Nephron progenitor cell (in vitro differentiated cells): ENCODE measurements at regions not wholly inside any gene's neighbourhood (a gene's known extent, or its start where the extent isn't known, plus 50 kb on each side); places are given as distances from the start of the nearest gene placed in this dataset.

Experiments used
- DNase-seq: peaks from one replicate; pipeline ENCODE4 v3.0.0; 2021
- H3K27ac Mint-ChIP-seq: 2 replicates; pipeline ENCODE4 v1.8.0; 2021; ENCODE audit warnings: mild to moderate bottlenecking, moderate library complexity, mixed read lengths
- H3K27me3 Mint-ChIP-seq: 2 replicates; pipeline ENCODE4 v1.8.0; 2021; ENCODE audit warnings: mild to moderate bottlenecking, low read depth, mixed read lengths; ENCODE audit not compliant: poor library complexity
- H3K36me3 Mint-ChIP-seq: 2 replicates; pipeline ENCODE4 v1.8.0; 2021; ENCODE audit warnings: low read depth, mixed read lengths
- H3K4me1 Mint-ChIP-seq: 2 replicates; pipeline ENCODE4 v1.8.0; 2021; ENCODE audit warnings: mixed read lengths
- H3K4me3 Mint-ChIP-seq: 2 replicates; pipeline ENCODE4 v1.8.0; 2021; ENCODE audit warnings: mild to moderate bottlenecking, moderate library complexity, mixed read lengths
- H3K9me3 Mint-ChIP-seq: 2 replicates; pipeline ENCODE4 v1.8.0; 2021; ENCODE audit warnings: mild to moderate bottlenecking, moderate library complexity, mixed read lengths
- TF ChIP-seq, protein P1 (sequence below): fragments of 200-600 bp; sonication (generic); IDR thresholded peaks from 2 replicates; pipeline ENCODE4 v1.5.0; 2021; ENCODE audit warnings: antibody characterized with exemption

DNA sequence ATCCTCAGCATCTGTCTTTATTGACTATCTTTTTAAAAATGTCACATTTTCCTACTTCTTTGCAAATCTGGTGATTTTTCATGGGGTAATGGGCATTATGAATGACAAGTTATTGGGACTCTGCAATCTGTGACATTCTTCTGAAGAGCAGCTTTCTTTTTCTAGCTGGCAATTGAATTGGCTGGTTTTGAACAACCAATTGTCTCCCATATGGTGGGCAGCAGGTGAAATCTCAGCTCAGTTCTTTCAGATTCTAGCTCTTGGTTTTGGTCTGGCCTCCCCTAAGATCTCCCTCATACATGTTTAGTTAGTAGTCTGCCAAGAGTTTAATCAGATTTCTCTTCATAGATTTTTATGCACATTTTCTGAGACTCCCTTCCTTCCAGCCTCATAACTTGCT, 107.9 kb upstream of the EPB41L3 start:
- no peaks in the 10 kb centered on the region for H3K4me1 Mint-ChIP-seq
- no peak for DNase-seq
- H3K4me3 Mint-ChIP-seq: no peak overlapping the region
- no peak overlapping the region for H3K27ac Mint-ChIP-seq
- TF ChIP-seq, protein P1, sequence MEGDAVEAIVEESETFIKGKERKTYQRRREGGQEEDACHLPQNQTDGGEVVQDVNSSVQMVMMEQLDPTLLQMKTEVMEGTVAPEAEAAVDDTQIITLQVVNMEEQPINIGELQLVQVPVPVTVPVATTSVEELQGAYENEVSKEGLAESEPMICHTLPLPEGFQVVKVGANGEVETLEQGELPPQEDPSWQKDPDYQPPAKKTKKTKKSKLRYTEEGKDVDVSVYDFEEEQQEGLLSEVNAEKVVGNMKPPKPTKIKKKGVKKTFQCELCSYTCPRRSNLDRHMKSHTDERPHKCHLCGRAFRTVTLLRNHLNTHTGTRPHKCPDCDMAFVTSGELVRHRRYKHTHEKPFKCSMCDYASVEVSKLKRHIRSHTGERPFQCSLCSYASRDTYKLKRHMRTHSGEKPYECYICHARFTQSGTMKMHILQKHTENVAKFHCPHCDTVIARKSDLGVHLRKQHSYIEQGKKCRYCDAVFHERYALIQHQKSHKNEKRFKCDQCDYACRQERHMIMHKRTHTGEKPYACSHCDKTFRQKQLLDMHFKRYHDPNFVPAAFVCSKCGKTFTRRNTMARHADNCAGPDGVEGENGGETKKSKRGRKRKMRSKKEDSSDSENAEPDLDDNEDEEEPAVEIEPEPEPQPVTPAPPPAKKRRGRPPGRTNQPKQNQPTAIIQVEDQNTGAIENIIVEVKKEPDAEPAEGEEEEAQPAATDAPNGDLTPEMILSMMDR: no peak
- peaks cover 5% of the 10 kb centered on the region for H3K36me3 Mint-ChIP-seq
- peaks cover 7% of the 10 kb centered on the region for H3K9me3 Mint-ChIP-seq
- H3K27me3 Mint-ChIP-seq: no peaks in the 10 kb centered on the region

DNA sequence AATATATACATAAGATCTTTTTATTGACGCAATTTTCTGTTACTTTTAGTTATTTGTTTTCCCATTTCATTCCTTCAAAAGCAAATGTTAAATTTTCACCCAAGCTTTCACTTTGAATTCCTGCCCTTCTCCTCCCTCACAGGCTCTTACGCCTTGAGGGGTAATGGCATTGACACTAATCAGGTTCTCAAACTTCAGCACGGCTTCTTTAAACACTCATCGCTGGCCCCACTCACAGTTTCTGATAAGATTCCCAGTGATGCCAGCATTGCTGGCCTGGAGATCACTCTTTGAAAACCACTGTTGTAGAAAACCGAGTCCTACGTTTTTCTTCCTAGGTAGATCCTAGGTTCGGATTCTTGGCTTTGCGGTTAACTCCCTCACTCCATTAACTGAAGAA, 105.6 kb upstream of the EPB41L3 start:
- H3K9me3 Mint-ChIP-seq: peaks cover 7% of the 10 kb centered on the region
- DNase-seq: no peak
- TF ChIP-seq, protein P1: no peak
- peaks cover 5% of the 10 kb centered on the region for H3K36me3 Mint-ChIP-seq
- H3K4me3 Mint-ChIP-seq: no peak overlapping the region
- H3K4me1 Mint-ChIP-seq: no peaks in the 10 kb centered on the region
- no peak overlapping the region for H3K27ac Mint-ChIP-seq
- peaks cover 7% of the 10 kb centered on the region for H3K27me3 Mint-ChIP-seq

DNA sequence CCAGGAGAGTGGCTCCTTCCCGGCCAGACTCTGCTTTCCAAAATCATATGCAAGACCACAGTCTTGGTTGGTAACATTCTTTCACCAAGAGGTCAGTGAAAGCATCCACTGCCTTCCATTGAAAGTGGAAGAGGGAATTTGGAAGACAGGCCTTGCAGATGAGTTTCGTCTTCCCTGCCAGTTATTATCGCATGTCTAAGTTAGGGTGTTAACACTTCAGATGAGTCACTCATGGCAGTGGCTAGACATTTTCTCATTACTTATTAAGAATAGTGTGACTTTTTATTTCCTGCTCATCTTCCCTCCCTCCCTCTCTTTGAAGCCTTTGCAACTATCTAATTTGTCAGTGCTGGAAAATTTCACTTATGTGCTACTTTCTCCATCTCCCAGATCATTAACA, 102.9 kb upstream of the EPB41L3 start:
- TF ChIP-seq, protein P1: no peak
- peaks cover 5% of the 10 kb centered on the region for H3K36me3 Mint-ChIP-seq
- H3K4me3 Mint-ChIP-seq: no peak overlapping the region
- H3K27ac Mint-ChIP-seq: no peak overlapping the region
- H3K27me3 Mint-ChIP-seq: peaks cover 7% of the 10 kb centered on the region
- no peak for DNase-seq
- peaks cover 7% of the 10 kb centered on the region for H3K9me3 Mint-ChIP-seq
- H3K4me1 Mint-ChIP-seq: peaks cover 4% of the 10 kb centered on the region

DNA sequence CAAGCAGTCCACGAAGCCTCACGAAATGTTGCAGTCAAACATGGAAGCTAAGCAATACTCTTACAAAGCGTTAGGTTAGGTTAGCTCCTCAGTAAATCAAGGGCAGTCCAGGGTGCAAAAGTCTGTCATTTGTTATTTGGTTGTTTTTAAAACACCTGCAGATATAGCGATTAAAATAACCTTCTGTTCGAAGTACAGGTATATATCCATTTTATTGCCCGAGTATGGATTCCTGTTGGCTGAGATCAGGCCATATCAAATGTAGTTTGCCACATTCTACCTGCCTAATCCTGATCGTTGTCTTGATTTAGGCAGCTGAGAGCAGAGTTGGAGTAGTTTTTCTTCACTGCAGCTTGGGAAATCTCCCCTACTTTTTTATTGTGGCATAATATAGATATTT, 99.5 kb upstream of the EPB41L3 start:
- no peak for DNase-seq
- Mint-ChIP-seq H3K36me3 (peaks cover under 1% of the 10 kb centered on the region), H3K9me3 (peaks cover 2% of the 10 kb centered on the region), H3K27ac (no peak overlapping the region), H3K4me3 (no peak overlapping the region), H3K27me3 (peaks cover 12% of the 10 kb centered on the region), H3K4me1 (peaks cover 20% of the 10 kb centered on the region)
- TF ChIP-seq, protein P1: no peak

DNA sequence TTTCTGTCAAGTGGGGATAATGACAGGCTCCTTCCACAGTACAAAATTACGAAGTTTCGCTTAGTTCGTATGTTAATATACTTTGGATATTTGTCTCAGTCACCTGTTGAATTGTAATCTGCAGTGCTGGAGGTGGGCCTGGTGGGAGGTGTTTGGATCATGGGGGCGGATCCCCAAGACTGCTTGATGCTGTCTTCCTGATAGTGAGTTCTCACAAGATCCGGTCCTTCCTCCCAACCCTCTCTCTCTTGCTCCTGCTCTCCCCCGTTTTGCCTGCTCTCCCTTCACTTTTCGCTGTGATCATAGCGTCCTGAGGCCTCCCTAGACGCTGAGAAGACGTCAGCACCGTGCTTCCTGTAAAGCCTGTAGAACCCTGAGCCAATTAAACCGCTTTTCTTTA, 97.1 kb upstream of the EPB41L3 start:
- Mint-ChIP-seq H3K36me3 (no peaks in the 10 kb centered on the region), H3K4me3 (no peak overlapping the region), H3K4me1 (peaks cover 20% of the 10 kb centered on the region), H3K27me3 (peaks cover 11% of the 10 kb centered on the region), H3K9me3 (no peaks in the 10 kb centered on the region), H3K27ac (no peak overlapping the region)
- TF ChIP-seq, protein P1: no peak
- DNase-seq: no peak

DNA sequence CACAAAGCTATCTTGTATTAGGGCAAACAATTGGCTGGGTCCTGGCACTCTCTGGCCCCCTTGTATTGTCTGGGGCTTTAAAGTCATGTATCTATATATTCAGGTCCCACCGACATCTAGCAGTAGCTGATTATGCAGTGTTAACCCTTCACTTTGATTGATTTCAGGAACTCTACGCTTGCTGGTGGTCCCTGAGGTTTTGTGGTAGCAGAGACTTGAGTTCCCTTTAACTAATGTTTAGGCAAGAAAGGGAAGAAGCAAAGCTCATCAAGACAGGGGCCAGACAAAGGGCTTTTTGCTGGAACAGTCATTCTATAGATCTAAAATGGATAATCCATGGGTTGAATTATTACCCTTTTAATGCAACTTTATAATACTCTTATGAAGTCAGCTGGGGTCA, 95.3 kb upstream of the EPB41L3 start:
- peaks cover 20% of the 10 kb centered on the region for H3K4me1 Mint-ChIP-seq
- no peak overlapping the region for H3K4me3 Mint-ChIP-seq
- TF ChIP-seq, protein P1: no peak
- no peaks in the 10 kb centered on the region for H3K36me3 Mint-ChIP-seq
- H3K9me3 Mint-ChIP-seq: no peaks in the 10 kb centered on the region
- no peak overlapping the region for H3K27ac Mint-ChIP-seq
- H3K27me3 Mint-ChIP-seq: peaks cover 10% of the 10 kb centered on the region
- no peak for DNase-seq
